ENCODE measurements at regions not wholly inside any gene's neighbourhood (a gene's known extent, or its start where the extent isn't known, plus 50 kb on each side); places are given as distances from the start of the nearest gene placed in this dataset.

- DNase-seq: no peak
Observed at GRCh38 chr7:17601921-17602320, 303.5 kb downstream of the AHR start.

- DNase-seq: no peak
Observed at GRCh38 chr7:17608114-17608833, 309.8 kb downstream of the AHR start.

GRCh38 chr7:17611611-17612010 is 313.2 kb downstream of the AHR start:
- no peak for DNase-seq

GRCh38 chr7:17613338-17614041 is 315.0 kb downstream of the AHR start:
- DNase-seq: no peak

- DNase-seq: no peak
Observed at GRCh38 chr7:17617380-17617779, 318.9 kb downstream of the AHR start.

- DNase-seq: no peak
Observed at GRCh38 chr7:17617857-17618651, 319.6 kb downstream of the AHR start.

- DNase-seq: no peak
Observed at GRCh38 chr7:17618652-17618974, 320.2 kb downstream of the AHR start.

- DNase-seq: no peak
Observed at GRCh38 chr7:17619196-17619818, 320.9 kb downstream of the AHR start.

GRCh38 chr7:17620566-17620965 is 319.7 kb downstream of the SNX13 start:
- DNase-seq: no peak

GRCh38 chr7:17622451-17622850 is 317.8 kb downstream of the SNX13 start:
- DNase-seq: no peak

- no peak for DNase-seq
Observed at GRCh38 chr7:17623546-17624185, 316.6 kb downstream of the SNX13 start.

GRCh38 chr7:17624379-17624778 is 315.9 kb downstream of the SNX13 start:
- no peak for DNase-seq

- DNase-seq: no peak
Observed at GRCh38 chr7:17625043-17625442, 315.3 kb downstream of the SNX13 start.

- DNase-seq: no peak
Observed at GRCh38 chr7:17626235-17626634, 314.1 kb downstream of the SNX13 start.

GRCh38 chr7:17631061-17631460 is 309.2 kb downstream of the SNX13 start:
- DNase-seq: no peak

GRCh38 chr7:17632384-17632783 is 307.9 kb downstream of the SNX13 start:
- no peak for DNase-seq

- DNase-seq: no peak
Observed at GRCh38 chr7:17633067-17633466, 307.2 kb downstream of the SNX13 start.

- DNase-seq: no peak
Observed at GRCh38 chr7:17638727-17639126, 301.6 kb downstream of the SNX13 start.

GRCh38 chr7:17640730-17641377 is 299.4 kb downstream of the SNX13 start:
- no peak for DNase-seq

GRCh38 chr7:17645500-17645899 is 294.8 kb downstream of the SNX13 start:
- no peak for DNase-seq

GRCh38 chr7:17646253-17646956 is 293.9 kb downstream of the SNX13 start:
- DNase-seq: no peak
